HG03432 (cell line): ENCODE measurements at regions not wholly inside any gene's neighbourhood (a gene's known extent, or its start where the extent isn't known, plus 50 kb on each side); places are given as distances from the start of the nearest gene placed in this dataset.
"Not testable (repeated sequence)": the region's sequence is repeated elsewhere in the genome, so short reads cannot be mapped to it uniquely, and the experiment has no call there.

Source experiments
- ATAC-seq: cut with Tn5 transposase; IDR thresholded peaks from one replicate; pipeline ENCODE4 v1.9.1; 2021; ENCODE audit warnings: mild to moderate bottlenecking, moderate library complexity; ENCODE audit not compliant: unreplicated experiment

DNA sequence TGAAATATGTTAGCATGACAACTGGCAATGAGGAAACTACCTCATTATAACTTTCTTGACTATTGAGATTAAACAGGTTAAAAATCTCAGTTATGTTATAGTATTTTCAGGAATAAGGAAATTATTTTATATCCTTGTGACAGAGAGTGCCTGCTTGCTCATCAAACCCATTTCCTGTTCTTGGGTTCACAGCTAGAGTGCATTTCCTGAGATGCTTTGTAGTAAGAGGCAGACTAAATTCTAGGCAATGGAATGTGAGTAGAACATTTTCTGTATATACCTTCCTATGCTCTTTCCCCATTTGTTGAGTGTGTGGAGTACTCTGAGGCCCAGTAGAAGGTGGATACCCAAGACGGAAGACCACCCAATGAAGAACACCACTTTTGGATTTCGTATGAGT, 96.9 kb upstream of the CASK start:
- ATAC-seq = no peak

DNA sequence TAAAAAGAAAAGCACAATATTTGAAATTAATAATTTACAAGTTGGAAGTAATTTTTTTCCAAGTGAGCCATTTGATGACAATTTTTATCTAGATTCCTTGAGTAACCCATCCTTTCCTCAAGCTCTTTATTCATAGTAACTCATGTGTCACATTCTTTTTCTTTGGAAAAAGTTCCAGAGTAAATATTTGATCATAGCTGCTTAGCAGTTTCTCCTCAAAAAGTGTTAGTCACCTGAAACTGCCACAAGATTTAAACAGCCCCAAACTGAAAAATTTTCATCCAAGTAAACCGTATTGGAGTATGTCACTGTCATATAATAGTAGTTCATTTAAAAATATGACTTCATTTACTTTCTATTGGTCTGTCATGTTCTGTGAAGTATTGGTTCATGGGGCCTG, 94.6 kb upstream of the CASK start:
- no peak for ATAC-seq

DNA sequence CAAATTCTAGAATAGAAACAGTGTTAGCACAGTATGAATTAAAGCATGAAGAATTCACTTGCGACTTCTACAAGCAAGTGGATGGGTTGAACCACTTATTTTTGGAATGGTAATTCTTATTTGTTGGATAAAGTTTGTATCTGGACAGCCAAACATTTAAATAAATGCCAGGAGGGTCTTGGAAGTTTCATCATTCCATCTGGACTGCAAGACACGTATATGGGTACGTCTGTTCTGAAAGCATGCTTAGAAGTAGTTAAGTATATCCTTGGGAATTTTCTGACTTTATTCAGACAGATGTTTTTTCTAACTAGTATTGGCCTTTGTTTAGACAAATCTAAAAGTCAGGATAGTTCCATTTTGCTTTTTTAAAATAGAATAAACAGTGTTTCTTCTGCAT, 77.5 kb upstream of the CASK start:
- ATAC-seq = no peak

DNA sequence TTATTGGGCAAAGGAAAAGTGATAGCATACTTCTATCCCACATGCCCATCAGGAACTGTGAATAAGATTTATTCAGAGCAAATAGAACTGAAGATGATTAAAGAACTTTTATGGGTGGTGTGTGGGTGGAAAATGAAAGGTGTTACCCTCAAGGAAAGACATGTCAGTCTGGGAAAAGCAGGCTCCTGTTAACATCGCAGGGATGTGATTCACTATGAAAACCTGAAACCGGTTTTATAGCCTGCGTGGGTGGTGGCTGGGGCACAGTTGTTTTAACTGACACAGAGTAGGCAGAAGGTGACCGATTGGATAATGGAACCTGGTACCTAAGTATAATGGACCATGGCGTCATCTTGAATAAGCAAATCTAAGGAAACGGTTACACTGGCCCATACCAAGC, 61.3 kb upstream of the CASK start:
- no peak for ATAC-seq

DNA sequence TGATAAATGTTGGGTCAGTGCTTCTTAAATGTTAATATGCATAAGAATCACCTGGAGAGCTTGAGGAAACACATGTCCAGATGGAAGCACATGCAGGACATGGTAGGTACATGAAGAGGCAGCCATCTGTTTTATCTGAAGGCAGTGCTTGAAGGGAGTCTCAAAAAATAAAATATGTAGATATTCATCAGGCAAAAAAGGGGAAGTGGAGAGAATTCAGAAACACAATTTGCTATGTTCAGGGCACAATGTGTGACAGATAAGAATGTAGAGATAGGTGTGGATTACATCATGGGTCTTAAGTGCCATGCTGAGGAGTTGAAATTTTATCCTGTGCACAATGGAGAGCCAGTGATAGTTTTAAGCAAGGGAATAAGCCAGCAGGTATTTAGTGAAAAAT, 59.6 kb upstream of the CASK start:
- no peak for ATAC-seq

DNA sequence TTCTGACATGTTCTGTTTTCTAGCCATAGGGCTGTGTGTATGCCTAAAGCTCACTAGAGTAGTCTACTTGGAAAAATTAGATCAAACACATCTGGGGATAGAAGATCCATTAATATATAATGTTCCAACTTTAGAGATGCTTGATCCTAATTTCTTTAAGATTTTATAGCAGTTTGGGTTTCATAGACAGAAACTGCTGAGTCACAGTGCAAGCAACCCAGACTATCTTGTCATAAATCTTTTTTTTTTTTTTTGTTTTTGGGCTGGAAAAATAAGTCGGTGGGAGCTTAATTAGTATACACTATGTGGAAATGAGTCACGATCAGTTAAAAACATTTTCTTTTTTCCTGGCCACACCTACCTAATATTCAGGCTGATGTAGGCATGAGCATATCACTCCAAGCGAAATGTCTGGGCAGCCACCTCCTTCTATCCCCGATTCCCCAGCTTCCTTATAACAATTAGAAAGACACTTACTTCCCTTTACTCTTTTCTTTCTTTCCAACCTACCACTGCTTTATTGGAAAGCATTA, 58.2 kb upstream of the CASK start:
- no peak for ATAC-seq

DNA sequence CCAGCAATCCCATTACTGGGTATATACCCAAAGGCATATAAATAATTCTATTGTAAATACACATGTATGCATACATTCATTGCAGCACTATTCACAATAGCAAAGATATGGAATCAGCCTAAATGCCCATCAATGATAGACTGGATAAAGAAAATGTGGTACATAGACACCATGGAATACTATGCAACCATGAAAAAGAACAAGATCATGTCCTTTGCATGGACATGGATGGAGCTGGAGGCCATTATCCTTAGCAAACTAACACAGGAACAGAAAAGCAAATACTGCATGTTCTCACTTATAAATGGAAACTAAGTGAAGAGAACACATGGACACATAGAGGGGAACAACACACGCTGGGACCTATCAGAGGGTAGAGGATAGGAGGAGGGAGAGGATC, 51.3 kb upstream of the CASK start:
- ATAC-seq = not testable (repeated sequence)

DNA sequence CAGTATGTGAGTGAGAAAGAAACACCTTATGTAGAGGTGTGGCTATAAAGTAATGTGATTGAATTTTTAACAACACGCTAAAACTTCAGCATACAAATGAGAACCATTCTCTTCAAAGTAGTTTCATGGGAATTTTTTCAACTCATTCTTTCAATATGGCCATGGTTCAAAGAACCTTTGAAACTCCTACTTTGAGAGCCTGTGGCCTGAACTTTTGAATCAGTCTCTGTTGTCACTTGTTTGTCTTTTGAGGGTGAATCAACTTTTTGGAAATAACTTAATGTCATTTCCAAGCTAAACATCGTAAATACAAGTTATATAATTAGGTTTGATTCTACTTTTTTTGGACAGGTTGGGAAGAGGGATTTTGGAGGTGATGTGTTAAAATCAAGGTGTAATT, 49.9 kb upstream of the CASK start:
- no peak for ATAC-seq
